ENCODE measurements at regions not wholly inside any gene's neighbourhood (a gene's known extent, or its start where the extent isn't known, plus 50 kb on each side); places are given as distances from the start of the nearest gene placed in this dataset.
"Not testable (repeated sequence)": the region's sequence is repeated elsewhere in the genome, so short reads cannot be mapped to it uniquely, and the experiment has no call there.

DNA sequence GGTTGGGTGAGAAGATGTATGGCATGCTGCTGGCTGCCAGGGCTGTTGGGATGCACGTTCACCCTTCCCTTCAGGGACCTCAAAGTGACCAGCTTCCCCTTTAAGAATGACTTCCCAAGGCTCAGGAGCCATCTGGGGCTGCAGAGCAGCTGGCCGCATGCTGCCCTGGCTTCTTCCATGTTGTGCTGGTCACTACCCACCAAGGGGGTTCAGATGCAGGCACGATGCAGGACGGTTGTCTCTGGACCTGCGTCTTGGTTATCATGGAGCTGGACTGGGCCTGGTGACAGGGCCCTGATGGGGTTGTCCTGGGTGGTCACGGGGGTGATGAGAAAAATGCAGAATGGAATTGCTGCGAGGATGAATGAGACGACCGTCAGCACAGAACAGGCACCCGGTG lies 297.8 kb downstream of the POTED start:
- DNase-seq = not testable (repeated sequence)

DNA sequence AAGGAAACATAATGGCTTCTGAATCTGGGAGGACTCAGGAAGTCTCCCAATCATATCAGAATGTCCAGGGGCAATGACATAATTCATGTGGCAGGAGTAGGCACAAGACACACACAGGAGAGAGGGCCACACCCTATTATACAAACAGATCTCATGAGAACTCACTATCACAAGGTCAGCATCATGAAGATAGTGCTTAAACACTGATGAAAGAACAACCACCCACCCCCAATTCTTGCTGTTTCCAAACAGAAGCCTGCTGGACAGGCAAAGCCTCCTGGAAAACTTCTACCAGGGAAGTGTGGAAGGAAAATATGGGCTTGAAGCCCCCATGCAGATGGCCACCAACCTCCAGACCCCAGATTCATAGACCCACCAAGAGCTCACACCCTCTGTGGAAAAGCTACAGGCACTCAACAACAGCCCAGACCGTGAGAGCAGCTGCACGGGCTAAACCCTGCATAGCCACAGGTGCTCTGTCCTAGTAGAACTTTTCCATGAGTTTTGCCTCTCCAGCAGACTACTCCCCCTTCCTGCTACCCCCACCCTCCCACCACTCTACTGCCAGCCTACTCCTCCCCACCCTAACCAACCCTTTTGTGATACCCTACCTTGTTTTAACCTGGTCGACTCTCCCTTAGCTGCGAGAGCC lies 287.1 kb downstream of the POTED start:
- not testable (repeated sequence) for DNase-seq

DNA sequence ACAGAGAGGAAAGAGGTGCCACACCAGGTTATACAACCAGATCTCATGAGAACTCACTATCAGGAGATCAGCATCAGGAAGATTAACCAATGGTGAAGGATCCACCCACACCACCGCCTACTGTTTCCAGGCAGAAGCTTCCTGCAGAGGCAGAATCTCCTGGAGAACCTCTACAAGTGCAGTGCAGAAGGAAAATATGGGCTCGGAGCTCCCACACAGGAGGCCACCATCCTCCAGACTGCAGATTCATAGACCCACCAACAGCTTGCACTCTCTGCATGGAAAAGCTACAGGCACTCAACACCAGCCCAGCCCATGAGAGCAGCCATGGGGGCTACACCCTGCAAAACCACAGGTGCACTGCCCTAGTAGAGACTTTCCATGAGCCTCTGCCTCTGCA lies 284.0 kb downstream of the POTED start:
- DNase-seq = not testable (repeated sequence)

DNA sequence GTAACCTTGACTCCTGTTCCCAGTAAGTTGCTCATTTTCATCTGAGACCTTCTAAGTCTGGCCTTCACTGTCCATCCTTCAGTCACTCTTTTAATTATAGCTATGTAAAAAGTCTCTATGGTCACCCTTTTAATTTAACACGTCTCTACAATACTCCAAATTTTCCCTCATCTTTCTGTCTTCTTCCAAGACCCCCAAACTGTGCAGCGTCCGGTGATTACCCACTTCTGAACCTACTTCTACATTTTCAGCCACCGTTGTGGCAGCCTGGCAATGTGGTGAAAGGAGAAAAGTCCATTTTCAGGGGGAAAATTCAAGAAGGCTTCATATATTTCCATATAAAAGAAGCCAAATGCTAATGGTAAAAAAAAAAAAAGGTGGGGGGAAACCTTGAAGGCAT lies 283.4 kb downstream of the POTED start:
- DNase-seq = not testable (repeated sequence)

DNA sequence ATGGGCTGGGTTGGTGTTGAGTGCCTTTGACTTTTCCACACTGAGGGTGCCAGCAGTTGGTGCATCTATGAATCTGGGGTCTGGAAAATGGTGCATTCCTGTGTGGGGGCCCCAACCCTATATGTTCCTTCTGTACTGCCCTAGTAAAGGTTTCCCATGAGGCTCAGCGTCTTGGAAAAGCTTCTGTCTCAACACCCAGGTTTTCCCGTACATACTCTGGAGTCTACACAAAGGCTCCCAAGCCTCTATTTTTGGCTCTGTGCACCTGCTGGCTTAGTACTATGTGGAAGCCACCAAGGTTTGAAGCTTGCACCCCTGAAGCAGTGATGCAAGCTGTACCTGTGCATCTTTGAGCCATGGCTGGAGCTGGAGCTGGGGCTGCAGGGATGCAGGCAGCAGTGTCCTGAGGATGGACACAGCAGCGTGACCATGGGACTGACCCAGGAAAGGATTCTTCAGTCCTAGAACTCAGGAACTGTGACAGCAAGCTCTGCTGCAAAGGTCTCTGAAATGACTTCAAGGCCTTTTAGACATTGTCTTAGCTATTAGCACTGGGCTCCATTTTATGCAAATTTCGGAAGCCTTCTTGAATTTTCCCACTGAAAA lies 282.7 kb downstream of the POTED start:
- DNase-seq = not testable (repeated sequence)

DNA sequence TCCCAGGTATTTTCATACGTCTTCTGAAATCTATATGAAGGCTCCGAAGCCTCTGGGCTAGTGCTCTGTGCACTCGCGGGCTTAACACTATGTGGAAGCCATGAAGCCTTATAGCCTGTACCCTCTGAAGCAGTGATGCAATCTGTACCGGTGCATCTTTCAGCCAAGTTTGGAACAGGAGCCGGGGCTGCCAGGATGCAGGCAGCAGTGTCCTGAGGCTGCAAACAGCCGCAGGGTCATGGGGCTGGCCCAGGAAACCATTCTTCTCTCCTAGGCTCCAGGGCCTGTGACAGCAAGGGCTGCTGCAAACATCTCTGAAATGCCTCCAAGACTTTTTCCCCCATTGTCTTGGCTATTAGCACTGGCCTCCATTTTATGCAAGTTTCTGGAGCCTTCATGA lies 279.6 kb downstream of the POTED start:
- DNase-seq = not testable (repeated sequence)

DNA sequence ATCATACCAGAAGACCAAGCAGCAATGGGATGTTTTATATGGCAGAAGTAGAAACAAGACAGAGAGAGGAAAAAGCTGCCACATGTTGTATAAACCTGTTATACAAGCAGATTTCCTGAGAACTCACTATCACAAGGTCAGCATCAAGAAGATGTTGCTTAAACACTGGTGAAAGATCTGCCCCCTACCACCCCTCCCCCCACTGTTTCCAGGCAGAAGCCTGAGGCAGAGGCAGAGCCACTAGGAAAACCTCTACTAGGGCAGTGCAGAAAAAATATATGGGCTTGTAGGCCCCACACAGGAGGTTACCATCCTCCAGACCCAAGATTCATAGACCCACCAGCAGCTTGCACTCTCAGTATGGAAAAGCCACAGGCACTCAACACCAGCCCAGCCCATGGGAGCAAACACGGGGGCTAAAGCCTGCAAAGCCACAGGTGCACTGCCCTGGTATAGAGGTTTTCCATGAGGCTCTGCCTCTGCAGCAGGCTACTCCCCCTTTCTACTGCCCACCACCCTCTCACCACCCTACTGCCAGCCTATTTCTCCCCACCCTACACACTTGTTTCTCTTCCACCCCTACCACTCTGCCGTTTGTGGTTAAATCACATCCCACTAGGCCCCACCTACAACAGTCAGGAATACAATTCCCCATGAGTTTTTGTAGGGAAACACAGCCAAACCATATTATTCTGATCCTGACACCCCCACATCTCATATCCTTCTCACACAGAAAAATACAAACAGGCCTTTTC lies 274.2 kb downstream of the POTED start:
- not testable (repeated sequence) for DNase-seq

DNA sequence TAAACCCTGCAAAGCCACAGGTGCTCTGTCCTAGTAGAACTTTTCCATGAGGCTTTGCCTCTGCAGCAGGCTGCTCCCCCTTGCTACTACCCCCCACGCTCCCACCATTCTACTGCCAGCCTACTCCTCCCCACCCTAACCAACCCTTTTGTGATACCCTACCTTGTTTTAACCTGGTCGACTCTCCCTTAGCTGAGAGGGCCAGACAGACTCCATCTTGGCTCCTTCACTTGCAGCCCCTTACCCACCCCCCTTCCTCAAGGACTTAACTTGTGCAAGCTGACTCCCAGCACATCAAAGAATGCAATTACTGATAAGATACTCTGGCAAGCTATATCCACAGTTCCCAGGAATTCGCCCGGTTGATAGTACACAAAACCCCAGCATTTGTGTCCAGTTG lies 267.9 kb downstream of the POTED start:
- not testable (repeated sequence) for DNase-seq

DNA sequence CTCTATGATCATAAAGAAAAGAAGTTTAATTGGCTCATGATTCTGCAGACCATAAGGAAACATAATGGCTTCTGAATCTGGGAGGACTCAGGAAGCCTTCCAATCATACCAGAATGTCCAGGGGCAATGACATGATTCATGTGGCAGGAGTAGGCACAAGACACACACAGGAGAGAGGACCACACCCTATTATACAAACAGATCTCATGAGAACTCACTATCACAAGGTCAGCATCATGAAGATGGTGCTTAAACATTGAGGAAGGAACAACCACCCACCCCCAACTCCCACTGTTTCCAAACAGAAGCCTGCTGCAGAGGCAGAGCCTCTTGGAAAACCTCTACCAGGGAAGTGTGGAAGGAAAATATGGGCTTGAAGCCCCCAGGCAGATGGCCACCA lies 267.4 kb downstream of the POTED start:
- DNase-seq = not testable (repeated sequence)

DNA sequence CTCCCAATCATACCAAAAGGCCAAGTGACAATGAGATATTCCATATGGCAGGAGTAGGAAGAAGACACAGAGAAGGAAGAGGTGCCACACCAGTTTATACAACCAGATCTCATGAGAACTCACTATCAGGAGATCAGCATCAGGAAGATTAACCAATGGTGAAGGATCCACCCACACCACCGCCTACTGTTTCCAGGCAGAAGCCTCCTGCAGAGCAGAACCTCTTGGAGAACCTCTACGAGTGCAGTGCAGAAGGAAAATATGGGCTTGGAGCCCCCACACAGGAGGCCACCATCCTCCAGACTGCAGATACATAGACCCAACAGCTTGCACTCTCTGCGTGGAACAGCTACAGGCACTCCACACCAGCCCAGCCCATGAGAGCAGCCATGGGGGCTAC lies 264.4 kb downstream of the POTED start:
- not testable (repeated sequence) for DNase-seq

DNA sequence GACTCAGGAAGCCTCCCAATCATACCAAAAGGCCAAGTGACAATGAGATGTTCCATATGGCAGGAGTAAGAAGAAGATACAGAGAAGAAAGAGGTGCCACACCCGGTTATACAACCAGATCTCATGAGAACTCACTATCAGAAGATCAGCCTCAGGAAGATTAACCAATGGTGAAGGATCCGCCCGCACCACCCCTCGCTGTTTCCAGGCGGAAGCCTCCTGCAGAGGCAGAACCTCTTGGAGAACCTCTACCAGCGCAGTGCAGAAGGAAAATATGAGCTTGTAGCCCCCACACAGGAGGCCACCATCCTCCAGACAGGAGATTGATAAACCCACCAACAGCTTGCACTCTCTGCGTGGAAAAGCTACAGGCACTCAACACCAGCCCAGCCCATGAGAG lies 245.1 kb downstream of the POTED start:
- no peak for DNase-seq

DNA sequence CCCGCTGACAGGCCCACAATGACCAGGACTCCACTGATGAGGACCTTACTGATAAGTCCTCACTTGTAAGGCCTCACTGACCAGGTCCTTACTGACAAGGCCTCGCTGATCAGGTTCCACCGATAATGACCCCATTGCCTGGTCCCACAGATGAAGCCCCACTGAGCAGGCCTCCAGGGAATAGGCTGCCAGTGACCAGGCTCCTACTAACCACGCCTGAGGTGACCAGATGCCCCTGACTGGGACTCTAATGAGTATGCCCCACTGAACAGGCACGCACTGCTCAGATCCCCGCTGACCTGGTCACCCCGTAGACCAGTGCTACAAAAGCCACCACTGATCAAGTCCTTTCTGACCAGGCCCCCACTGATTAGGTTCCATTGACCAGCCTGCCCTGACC lies 241.2 kb downstream of the POTED start:
- DNase-seq = not testable (repeated sequence)

DNA sequence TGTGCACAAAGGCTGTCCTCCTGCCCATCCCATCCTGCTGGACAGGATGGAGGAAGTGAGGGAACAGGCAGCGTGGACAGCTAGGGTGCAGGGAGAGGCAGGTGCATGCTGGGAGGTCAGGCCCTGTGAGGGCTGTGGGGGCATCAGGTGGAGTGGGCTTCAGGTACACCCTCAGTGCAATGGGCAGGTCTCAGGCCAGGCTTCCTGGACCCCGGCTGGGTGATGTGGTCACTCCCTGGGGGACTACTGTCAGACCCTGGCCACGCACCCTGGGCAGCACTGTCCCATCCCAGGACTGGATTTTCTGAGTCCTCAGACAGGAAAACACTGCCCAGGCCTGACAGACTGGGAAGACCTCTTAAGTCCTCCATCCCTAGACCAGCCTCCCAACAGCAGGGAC lies 239.9 kb downstream of the POTED start:
- DNase-seq = not testable (repeated sequence)

DNA sequence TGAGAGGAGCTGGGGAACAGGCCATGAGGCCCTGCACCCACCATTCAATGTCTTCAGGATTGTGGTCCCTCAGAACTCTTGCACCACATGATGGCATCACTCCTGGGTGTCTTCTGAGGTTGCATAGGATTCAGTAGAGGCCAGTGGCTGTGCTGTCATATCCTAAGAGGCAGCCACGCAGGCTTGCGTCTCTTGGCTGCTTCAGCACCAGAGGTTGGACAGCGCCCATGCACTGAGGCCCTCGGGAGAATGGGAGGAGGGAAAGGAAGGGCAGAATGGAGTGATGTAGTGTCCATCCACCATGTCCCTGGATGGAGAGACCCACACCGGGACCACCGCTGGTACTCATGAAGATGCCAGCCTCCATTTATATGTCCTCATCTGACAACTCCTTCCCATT lies 237.1 kb downstream of the POTED start:
- not testable (repeated sequence) for DNase-seq

DNA sequence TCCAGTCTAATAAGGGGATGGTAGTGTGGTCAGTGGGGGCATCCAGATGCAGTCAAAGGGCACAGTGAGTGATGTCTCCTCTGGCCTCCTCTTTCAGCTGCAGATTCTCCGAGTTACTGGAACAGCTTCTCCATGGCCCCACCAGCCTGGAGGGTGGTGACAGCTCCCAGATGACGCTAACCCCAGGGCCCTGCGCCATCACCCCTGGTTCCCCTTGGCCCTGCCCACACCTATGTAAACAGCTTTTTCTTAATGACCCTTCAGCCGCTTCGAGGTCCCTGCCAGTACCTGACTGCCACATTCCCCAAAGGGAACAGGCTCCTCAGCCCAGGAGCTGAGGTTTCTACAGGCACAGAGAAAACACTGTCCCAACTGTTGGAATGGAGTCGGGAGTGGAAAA lies 235.0 kb downstream of the POTED start:
- not testable (repeated sequence) for DNase-seq

DNA sequence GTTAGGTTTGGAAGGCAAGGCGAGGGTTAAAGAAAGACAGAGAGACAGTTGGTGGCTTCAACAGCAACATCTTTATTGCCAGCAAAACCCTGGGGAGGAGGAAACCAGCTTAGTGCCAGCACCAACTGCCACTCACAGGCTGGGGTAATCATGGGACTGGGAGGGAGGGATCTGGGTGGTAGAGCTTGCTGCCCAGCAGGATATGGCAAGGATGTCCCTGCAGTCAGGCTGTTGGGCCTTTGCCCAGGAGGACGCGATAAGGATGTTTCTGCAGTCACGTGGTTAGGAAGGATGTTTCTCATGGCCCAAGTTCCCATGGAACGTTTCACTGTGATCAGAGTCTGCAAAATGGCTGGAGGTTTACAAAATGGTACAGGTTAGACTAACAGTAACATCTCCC lies 233.5 kb downstream of the POTED start:
- not testable (repeated sequence) for DNase-seq

DNA sequence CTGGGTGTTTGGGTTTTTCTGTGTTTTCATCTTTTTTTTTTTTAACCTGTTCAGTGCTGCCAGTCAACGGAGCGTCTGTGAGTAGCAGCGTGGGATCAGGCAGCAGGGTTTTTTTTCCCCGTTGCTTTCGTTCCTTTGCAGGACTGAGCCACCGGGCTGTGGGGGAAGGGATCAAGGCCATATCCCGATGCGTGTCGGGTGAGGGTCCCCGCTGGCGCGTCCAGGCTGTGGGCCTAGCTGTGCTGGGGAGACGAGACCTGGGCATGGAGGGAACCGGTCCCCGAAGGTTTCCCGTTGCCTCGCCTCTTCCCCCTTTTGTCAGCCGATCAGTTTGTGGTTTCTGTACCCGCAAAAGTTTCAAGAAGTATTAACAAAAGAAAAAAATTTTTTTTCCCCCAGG lies 218.1 kb downstream of the POTED start:
- not testable (repeated sequence) for DNase-seq

DNA sequence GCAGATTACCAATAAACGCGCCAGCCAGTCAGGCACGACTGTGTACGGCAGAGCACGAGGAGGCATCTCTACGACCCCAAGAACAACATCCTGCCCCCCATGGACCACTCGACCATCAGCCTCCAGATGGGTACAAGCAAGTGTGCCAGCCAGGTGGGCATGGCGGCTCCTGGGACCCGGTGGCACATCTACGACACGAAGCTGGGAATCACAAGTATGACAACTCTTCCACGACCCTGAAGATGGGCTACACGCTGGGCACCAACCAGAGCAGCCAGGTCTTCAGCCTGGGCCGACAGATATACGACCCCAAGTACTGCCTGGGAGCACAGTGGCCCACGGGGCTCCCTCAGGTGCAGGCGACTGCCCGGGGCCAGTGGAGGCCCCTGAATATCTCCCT lies 217.6 kb downstream of the POTED start:
- no peak for DNase-seq

DNA sequence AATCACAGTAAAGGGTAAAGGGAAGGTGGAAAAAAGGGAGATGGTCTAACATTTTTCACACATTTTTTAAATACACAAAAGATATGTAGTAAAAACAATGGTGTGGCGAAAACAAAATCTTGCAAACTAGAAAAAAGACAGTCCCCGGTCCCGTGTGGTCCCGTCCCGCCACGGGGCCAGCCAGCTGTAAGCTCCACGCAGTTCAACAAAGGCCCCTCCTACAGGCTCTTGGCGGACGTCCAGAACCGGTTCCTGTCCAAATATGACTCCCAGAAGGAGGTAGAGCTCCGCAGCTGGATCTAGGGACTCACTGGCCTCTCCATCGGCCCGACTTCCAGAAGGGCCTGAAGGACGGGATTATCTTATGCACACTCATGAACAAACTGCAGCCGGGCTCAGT lies 216.9 kb downstream of the POTED start:
- not testable (repeated sequence) for DNase-seq

DNA sequence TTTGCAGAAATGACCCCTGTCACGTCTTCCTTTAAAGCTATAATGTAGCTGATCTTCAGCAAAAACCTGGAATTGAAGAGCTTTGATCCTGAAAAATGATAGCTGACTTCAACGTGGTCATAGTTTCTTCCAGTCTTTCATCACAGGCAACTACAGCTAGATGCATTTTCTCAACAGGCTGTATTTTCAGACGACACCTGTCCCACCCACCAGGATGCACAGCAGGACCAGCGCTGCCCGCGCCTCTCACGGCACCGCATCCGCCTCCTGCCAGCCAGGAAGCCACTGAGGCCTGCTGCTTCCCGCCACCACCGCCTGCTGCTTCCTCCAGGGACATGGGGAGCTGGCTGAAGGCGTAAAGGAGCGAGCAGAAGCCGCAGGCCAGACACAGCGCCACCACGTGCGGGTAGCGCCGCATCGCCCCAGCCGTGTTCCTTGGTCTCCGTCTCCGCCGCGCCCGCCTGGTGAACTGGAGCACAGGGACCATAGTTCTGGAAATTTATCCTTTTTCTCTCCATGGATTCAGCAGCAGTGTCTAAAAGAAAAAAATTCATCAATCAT lies 215.7 kb downstream of the POTED start:
- not testable (repeated sequence) for DNase-seq

DNA sequence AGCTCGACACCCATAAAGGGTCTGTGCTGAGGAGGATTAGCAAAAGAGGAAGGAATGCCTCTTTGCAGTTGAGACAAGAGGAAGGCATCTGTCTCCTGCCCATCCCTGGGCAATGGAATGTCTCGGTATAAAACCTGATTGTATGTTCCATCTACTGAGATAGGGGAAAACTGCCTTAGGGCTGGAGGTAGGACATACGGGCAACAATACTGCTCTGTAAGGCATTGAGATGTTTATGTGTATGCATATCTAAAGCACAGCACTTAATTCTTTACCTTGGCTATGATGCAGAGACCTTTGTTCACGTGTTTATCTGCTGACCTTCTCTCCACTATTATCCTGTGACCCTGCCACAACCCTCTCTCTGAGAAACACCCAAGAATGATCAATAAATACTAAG lies 210.7 kb downstream of the POTED start:
- DNase-seq = not testable (repeated sequence)

DNA sequence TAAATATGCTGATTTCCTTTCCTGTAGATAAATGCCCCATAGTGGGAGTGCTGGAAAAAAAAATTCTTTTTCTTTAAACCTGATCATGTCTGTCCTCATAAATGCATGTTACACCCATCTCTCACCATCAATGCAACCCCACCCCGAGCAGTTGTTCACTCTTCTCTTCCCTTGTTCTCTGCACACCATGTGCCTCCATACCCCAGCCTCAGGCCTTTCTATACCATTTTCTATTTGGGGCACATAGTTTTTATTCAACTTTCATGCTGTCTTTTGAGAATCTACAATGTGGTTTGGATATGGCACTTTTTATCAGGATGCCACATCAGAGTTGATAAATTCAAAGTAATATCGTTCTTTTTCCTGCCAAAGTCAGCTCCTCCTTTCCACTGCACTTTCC lies 202.6 kb downstream of the POTED start:
- not testable (repeated sequence) for DNase-seq

DNA sequence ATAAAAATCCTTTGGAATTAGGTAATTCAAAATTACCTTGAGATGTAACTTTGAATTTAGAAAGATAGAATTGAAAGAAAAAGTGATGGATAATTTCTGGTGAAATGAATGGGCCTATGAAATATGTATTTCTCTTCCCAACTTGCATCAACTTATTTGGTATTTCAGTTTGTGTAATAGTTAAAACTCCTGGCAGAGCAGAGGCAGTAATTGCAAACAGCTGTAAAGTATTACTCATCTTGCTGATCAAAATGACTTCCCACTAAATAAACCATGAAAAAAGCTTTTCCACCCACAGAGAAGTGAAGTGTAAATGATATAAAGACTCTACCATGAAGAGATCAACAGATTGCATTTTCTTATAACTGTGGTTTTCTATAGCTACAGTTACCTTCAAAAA lies 201.0 kb downstream of the POTED start:
- not testable (repeated sequence) for DNase-seq

DNA sequence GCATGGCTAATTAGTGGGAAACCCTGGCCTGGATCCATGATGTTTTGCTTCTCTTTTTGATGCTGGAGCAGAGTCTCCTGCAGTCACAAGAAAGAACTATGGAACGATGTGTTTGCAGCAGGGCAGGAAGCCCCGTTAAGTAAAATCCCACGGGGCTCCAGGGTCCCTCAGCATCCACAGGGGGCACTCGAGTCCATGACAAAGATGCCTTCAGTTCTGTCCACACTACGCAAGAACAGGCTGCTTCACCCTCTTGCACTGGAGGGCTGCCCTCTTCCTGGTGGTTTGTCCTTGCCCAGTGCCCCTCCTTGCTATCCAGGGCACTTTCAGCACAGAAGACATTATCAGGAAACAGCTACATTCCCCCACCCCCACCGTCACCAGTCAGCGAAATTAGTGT lies 196.9 kb downstream of the POTED start:
- DNase-seq = not testable (repeated sequence)
